ENCODE measurements at regions not wholly inside any gene's neighbourhood (a gene's known extent, or its start where the extent isn't known, plus 50 kb on each side); places are given as distances from the start of the nearest gene placed in this dataset.
"Not testable (repeated sequence)": the region's sequence is repeated elsewhere in the genome, so short reads cannot be mapped to it uniquely, and the experiment has no call there.

DNA sequence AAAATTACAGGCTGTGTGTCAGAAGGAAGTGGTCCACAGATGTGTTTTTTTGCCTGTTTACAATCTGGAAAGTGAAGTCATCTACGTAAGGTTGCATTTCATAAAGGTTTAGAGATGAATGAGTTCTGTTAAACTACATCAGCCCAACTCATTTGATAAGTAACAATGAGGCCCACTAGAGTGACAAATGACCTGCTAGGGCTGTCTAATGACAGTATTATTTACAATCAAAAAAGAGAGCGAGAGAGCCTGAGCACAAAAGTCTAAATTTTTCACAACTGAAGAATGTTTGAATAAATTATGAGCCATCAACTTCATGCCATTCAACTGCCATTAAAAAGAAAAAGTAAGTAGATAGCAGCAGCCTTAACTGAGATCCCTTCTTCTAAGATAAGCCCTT, 135.7 kb upstream of the TBL1XR1 start:
- Mint-ChIP-seq H3K4me1 (peaks cover 5 to 44% (median 8%) of the 10 kb centered on the region in 4 donors), H3K27ac (peak overlapping the region in 1 of 10 donors; percentile 55), H3K4me3 (no peak overlapping the region), H3K9me3 (no peaks in the 10 kb centered on the region), H3K36me3 (no peaks in the 10 kb centered on the region), H3K27me3 (no peaks in the 10 kb centered on the region)
- POLR2A ChIA-PET = interaction anchor here (0.6 kb wide), 1 partner anchor 116 kb away, joined by 4 read pairs; no protein-coding TSS in a partner anchor
- no peak for ATAC-seq
- no peak for DNase-seq

DNA sequence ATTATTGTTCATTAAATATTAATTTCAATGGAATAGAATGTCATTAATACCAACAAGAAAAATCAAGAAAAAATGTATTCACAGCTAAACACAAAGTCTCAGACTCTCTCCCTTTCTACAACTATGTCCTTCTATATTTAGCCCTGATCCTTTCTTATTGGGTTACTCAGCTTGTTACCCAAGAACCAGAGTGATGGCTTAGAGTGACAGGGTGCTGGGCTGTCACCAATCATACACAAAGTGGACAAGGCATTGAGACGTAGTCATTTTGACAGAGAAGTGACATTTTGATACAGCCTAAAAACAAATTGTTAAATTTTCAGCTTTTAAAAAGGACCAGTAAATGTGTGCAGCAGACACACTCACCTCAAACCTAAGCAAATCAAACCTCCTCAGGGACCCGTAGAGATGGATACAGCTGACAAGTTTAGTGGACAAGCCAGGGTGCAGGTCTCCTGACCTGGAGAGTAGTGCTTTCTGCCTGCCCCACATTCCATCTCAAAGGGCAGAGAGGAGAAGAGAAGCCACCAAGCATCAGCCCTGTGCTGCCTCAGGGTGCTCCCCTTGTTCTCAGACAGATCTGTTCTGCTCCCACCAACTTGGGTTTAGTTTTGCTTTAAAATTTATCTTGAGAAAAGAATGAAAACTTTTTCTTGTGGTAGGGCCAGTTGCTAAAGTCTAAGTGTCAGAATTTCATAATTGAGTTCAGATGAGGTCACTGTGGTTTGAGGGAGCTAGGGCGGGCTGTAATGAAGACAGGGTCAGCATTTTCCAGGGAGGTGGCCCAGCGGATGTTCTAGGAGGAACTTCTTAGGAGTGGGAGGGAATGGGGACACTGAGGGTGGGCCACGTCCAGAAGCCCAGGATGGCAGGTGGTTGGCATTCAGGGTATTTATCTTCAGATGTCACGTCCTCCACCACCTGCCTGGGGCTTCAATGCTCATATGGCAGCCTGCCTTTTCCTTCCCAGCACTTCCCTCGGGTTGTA, 136.5 kb upstream of the TBL1XR1 start:
- no peaks in the 10 kb centered on the region for H3K27me3 Mint-ChIP-seq
- POLR2A ChIA-PET = interaction anchor here (0.6 kb wide), 1 partner anchor 117 kb away, joined by 4 read pairs; no protein-coding TSS in a partner anchor
- no peak overlapping the region for H3K27ac Mint-ChIP-seq
- DNase-seq = no peak
- no peaks in the 10 kb centered on the region for H3K36me3 Mint-ChIP-seq
- H3K9me3 Mint-ChIP-seq = no peaks in the 10 kb centered on the region
- ATAC-seq = no peak
- H3K4me1 Mint-ChIP-seq = peaks cover 5 to 53% (median 11%) of the 10 kb centered on the region in 4 donors
- H3K4me3 Mint-ChIP-seq = no peak overlapping the region

DNA sequence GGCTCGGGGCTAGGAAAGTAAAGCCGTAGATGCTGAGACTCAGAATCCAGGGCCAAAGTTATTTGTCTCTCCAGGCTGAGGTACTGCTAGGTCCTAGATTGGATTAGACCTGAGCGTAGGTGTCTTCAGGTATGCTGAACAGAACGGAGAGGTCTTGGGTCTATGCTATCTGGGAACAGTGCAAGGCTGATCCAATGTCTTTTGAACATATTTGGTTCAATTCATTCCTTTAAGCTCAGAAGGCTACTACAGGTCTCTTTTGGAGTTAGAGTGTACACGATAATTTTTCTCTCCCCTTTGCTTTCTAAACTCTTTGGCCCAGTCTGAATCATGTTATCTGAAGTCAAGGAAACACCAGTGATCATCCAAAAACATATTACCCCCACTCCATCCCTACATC, 137.5 kb upstream of the TBL1XR1 start:
- ATAC-seq (no peak), DNase-seq (no peak)
- POLR2A ChIA-PET = interaction anchor here (0.6 kb wide), 1 partner anchor 10 kb away, joined by 4 read pairs; no protein-coding TSS in a partner anchor
- no peaks in the 10 kb centered on the region for H3K27me3 Mint-ChIP-seq
- peaks cover 5 to 59% (median 19%) of the 10 kb centered on the region in 4 donors for H3K4me1 Mint-ChIP-seq
- H3K27ac Mint-ChIP-seq = peak overlapping the region in 1 of 10 donors; percentile 12
- no peaks in the 10 kb centered on the region for H3K9me3 Mint-ChIP-seq
- no peaks in the 10 kb centered on the region for H3K36me3 Mint-ChIP-seq
- no peak overlapping the region for H3K4me3 Mint-ChIP-seq

DNA sequence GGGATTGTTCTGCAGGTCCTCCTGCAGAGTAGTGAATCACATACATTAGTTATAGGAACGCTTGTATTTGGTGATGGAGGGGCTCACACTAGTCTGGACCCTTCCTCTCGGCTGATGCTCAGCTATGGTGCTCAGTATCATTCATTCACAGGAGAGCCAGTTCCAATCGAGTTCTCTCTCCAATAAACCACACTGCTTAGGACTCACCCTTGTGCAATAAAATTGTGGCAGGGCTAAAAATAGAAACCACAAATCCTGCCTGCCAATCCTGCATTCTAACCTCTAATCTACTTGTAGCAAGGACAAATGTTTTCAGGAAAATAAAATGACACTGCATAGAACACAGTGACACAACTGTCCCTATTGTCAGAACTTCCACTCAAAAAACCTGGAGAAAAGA, 138.4 kb upstream of the TBL1XR1 start:
- no peak overlapping the region for H3K4me3 Mint-ChIP-seq
- DNase-seq = no peak
- H3K9me3 Mint-ChIP-seq = no peaks in the 10 kb centered on the region
- POLR2A ChIA-PET = interaction anchor here (0.6 kb wide), 1 partner anchor 123 kb away, joined by 3 read pairs; no protein-coding TSS in a partner anchor
- H3K36me3 Mint-ChIP-seq = no peaks in the 10 kb centered on the region
- peaks cover 4 to 65% (median 19%) of the 10 kb centered on the region in 4 donors for H3K4me1 Mint-ChIP-seq
- no peak for ATAC-seq
- H3K27me3 Mint-ChIP-seq = no peaks in the 10 kb centered on the region
- H3K27ac Mint-ChIP-seq = peak overlapping the region in 1 of 10 donors; percentile 5

DNA sequence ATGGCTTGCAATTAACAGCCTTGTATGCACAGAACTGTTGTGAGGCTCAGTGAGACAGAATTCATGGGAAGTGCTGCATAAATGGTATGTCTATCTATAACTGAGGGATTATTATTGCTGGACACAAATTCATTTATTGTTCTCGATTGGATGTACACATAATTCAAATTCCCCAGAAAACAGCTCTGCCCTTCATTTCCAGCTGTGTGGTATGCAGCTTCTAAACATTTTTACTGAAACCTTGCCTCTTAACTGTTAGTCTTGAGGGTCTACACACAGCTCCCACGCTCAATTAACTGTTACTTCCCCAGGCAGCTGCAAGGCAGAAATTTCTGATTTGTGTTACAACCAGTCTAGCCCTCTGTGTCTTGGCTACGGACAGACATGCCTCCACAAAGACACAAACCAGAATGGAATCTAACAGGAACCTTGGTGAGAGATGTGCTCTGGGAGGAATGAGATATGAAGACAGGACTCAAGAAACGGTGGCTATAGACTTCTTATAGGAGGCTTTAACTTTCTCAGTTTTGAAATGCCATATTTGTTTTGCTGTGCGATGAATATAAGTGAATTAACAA, 139.7 kb upstream of the TBL1XR1 start:
- H3K9me3 Mint-ChIP-seq = no peaks in the 10 kb centered on the region
- no peaks in the 10 kb centered on the region for H3K27me3 Mint-ChIP-seq
- POLR2A ChIA-PET = interaction anchor here (0.7 kb wide), 1 partner anchor 340 kb away, joined by 3 read pairs; no protein-coding TSS in a partner anchor
- peak overlapping the region in 1 of 10 donors; percentile 74 for H3K27ac Mint-ChIP-seq
- no peaks in the 10 kb centered on the region for H3K36me3 Mint-ChIP-seq
- DNase-seq (no peak), ATAC-seq (no peak)
- H3K4me1 Mint-ChIP-seq = peaks cover 4 to 65% (median 19%) of the 10 kb centered on the region in 4 donors
- no peak overlapping the region for H3K4me3 Mint-ChIP-seq

DNA sequence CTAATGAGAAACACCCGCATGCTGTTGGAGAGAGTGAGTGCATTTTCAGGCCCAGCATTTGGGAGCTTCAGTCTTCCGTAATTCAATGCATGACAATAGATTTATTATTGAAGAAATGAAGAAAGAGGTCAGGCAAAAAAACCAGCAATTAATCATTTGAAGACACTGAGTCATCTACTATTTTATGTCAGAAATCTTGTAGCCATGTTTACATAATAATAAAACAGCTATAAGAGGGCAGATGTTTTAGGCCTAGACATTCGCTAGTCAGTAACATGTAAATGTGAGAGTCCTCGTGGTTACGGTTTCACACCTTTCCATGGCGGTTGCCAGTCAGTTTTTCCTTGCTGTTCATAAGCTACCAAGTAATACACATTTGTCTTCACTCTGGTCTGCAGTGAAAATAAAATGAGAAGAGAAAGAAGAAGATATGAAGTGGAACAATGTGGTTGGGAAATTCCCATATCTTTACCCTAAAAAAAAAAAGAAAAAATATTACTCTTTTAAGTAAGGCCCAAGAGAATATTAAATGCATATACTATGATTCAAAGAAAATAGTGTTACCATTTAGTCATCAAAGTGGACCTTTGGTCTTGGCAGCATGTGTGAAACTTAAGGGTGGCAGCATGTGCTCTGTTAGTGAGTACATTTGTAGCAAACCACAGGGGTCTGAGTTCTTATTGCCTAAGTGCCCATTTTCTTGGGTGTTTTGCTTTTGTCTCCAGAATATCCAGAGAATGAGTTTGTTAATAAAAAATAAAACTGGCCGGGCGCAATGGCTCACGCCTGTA, 140.5 kb upstream of the TBL1XR1 start:
- Mint-ChIP-seq H3K4me1 (peaks cover 4 to 61% (median 19%) of the 10 kb centered on the region in 4 donors), H3K27ac (peak overlapping the region in 4 of 10 donors; percentile 10 to 74 (median 34)), H3K36me3 (no peaks in the 10 kb centered on the region), H3K27me3 (no peaks in the 10 kb centered on the region), H3K4me3 (peak overlapping the region in 2 of 10 donors; percentile 15 to 49), H3K9me3 (no peaks in the 10 kb centered on the region)
- DNase-seq (peak in 1 of 10 donors; percentile 27), ATAC-seq (peak in 1 of 2 donors; percentile 64)
- POLR2A ChIA-PET = interaction anchor here (0.7 kb wide), 1 partner anchor 339 kb away, joined by 3 read pairs; no protein-coding TSS in a partner anchor

DNA sequence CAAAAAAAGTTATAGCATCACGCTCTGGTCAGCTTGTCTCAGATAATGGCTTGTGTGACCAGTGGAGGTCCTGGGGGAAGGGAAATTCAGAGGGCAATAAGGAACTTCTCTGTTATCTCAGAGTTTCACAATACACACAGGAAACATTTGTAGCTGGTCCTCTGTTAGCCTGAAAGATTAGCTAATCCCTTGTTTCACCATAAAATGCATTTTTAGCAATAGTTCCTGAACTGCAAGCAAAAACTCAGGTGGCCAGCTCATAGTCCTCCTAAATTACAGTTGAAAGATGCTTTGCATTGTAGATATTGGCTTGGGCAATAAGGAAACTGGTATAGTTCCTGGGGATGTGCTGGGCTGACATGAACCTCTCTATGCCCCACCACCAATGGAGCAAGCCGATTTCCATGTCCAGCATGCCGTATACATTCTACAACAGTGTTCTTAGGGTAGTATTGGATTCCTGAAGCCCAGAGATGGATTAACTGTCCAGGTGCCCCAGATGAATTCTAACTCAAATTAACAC, 141.5 kb upstream of the TBL1XR1 start:
- H3K27ac Mint-ChIP-seq = peak overlapping the region in 3 of 10 donors; percentile 35 to 74 (median 37)
- H3K4me3 Mint-ChIP-seq = peak overlapping the region in 1 of 10 donors; percentile 1
- H3K27me3 Mint-ChIP-seq = no peaks in the 10 kb centered on the region
- H3K9me3 Mint-ChIP-seq = no peaks in the 10 kb centered on the region
- DNase-seq (no peak), ATAC-seq (no peak)
- POLR2A ChIA-PET = interaction anchor here (0.6 kb wide), 1 partner anchor 140 kb away, joined by 7 read pairs; no protein-coding TSS in a partner anchor
- H3K36me3 Mint-ChIP-seq = no peaks in the 10 kb centered on the region
- peaks cover 5 to 53% (median 19%) of the 10 kb centered on the region in 4 donors for H3K4me1 Mint-ChIP-seq

DNA sequence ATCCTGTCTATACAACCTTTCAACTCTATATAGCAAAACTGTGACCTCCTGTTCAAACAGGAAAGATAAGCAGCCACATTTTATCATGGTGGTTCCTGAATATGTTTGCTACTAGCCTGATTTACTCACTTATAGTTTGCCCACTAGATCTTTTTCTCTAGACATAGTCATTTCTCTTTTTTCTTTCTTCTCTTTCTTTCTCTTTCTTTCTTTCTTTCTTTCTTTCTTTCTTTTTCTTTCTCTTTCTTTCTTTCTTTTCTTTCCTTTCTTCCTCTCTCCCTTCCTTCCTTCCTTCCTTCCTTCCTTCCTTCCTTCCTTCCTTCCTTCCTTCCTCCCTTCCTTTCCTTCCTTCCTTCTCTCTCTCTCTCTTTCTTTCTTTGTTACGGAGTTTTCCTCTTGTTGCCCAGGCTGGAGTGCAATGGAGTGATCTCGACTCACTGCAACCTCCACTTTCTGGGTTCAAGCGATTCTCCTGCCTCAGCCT, 142.0 kb upstream of the TBL1XR1 start:
- H3K9me3 Mint-ChIP-seq, H3K36me3 Mint-ChIP-seq, DNase-seq, H3K27me3 Mint-ChIP-seq: not testable (repeated sequence)
- ATAC-seq = peak in 1 of 2 donors; percentile 48
- peak overlapping the region in 1 of 10 donors; percentile 1 for H3K4me3 Mint-ChIP-seq
- POLR2A ChIA-PET = interaction anchor here (0.6 kb wide), 1 partner anchor 141 kb away, joined by 7 read pairs; no protein-coding TSS in a partner anchor
- H3K4me1 Mint-ChIP-seq = peaks cover 5 to 48% (median 15%) of the 10 kb centered on the region in 4 donors
- H3K27ac Mint-ChIP-seq = peak overlapping the region in 6 of 10 donors; percentile 21 to 74 (median 52)

DNA sequence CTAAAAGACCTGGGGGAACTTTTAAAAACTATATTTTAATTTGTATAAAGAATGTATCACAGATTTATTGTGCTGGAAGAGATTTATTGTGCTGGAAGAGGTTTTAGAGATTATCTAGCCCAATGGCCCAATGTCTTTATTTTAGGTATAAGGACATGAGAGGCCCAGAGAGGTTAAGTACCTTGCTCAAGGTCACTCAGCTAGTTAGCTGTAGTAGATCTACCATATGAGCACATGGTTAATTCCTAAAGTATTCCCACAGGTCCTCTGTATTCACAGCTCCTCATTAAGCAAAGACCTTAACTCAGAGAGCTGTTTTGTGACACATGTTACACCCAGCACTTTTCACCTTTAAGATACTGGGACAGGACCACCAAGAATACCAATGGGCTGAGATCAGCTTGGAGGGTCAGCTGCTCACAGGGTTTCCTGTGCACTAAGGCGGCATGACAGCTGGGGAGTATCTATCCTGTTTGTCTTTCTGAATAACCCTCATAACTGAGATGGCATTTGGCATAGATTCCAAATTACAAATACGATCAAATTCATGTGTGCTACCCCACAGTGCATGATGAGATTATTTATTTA, 143.1 kb upstream of the TBL1XR1 start:
- ATAC-seq = no peak
- H3K27ac Mint-ChIP-seq = no peak overlapping the region
- no peaks in the 10 kb centered on the region for H3K27me3 Mint-ChIP-seq
- H3K9me3 Mint-ChIP-seq = no peaks in the 10 kb centered on the region
- H3K36me3 Mint-ChIP-seq = no peaks in the 10 kb centered on the region
- no peak for DNase-seq
- H3K4me1 Mint-ChIP-seq = peaks cover 4 to 46% (median 21%) of the 10 kb centered on the region in 4 donors
- no peak overlapping the region for H3K4me3 Mint-ChIP-seq
- POLR2A ChIA-PET = interaction anchor here (1.5 kb wide), 1 partner anchor 10 kb away, joined by 3 read pairs; no protein-coding TSS in a partner anchor

DNA sequence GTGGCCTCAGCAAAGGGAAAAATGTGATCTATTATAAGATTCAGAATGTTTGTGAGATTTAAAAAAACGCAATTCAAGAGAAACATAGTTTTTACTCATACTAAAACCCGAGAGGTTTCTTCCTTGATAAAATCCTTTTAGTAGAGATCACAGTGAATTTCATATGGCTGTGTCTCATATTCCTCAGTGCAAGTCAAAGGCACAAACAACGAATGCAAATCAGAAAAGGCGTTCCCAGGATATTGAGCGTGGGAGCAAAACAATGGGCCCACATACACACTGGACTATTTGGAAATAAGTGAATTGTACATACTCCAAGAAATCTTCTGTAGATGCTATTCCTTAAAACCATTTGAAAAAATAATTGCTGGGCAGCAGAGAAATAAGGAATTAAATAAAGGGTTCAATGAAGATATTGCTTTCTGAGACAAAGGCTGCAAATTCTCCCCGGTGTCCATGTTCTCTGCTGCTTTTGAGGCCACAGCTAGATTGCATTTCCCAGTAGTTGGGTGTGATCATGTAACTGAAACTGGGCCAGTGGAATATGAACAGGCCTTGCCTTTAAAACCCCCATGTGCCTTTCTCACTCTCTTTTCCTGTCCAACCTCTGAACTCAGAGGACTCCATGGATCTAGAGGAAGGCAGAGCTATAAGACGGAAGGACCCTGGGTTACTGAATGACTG, 144.6 kb upstream of the TBL1XR1 start:
- ATAC-seq = no peak
- Mint-ChIP-seq H3K9me3 (no peaks in the 10 kb centered on the region), H3K4me3 (no peak overlapping the region), H3K4me1 (peaks cover 8 to 49% (median 28%) of the 10 kb centered on the region in 4 donors), H3K36me3 (no peaks in the 10 kb centered on the region), H3K27me3 (no peaks in the 10 kb centered on the region), H3K27ac (no peak overlapping the region)
- POLR2A ChIA-PET = interaction anchor here (0.6 to 1.0 kb wide), 2 partner anchors 12 to 195 kb away, joined by 3 read pairs; no protein-coding TSS in a partner anchor
- DNase-seq = no peak

DNA sequence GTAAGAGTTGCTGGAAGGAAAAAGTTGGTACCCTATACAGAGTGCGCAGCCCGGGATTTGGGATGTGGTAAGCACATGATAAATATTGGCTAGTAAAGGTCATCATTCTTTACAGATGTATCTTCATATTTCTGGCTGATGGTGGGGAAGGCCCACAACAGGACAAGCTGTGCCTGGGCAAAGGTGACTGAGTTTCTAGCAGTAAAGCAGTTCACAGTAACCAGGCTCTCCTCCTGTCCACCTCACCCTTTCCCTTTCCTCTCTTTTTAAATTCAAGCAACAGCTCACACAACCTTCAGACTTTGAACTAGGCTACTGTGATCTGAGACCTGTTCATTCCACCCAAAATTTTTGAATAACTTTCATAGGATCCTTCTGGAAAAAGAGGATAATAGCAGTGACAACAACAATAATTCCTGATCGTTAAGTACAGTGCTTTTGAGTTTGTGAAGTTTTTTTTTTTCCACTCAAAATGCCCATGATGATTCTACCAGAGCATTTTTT, 145.9 kb upstream of the TBL1XR1 start:
- POLR2A ChIA-PET = interaction anchor here (1.0 kb wide), 1 partner anchor 13 kb away, joined by 3 read pairs; no protein-coding TSS in a partner anchor

More for the DNA sequence above, 145.9 kb upstream of the TBL1XR1 start:
- DNase-seq = no peak
- H3K4me1 Mint-ChIP-seq = peaks cover 8 to 41% (median 26%) of the 10 kb centered on the region in 4 donors
- ATAC-seq = no peak
- no peak overlapping the region for H3K4me3 Mint-ChIP-seq
- no peaks in the 10 kb centered on the region for H3K9me3 Mint-ChIP-seq
- no peaks in the 10 kb centered on the region for H3K36me3 Mint-ChIP-seq
- H3K27me3 Mint-ChIP-seq = no peaks in the 10 kb centered on the region
- no peak overlapping the region for H3K27ac Mint-ChIP-seq
